NCI-H510A (cell line): ENCODE measurements at regions not wholly inside any gene's neighbourhood (a gene's known extent, or its start where the extent isn't known, plus 50 kb on each side); places are given as distances from the start of the nearest gene placed in this dataset.

ENCODE experiments used
- DNase-seq: peaks from one replicate; lab custom pipeline; 2025; lab: John Stamatoyannopoulos, UW

- no peak for DNase-seq
Measured at GRCh38 chr15:69530991-69531664, 78.5 kb downstream of the RPLP1 start.

- DNase-seq, result no peak
Measured at GRCh38 chr15:69531665-69532027, 79.0 kb downstream of the RPLP1 start.

GRCh38 chr15:69532066-69532465 is 79.4 kb downstream of the RPLP1 start:
- no peak for DNase-seq

- DNase-seq, result no peak
Measured at GRCh38 chr15:69532856-69533255, 80.2 kb downstream of the RPLP1 start.

- DNase-seq, result no peak
Measured at GRCh38 chr15:69533522-69533921, 80.9 kb downstream of the RPLP1 start.

- no peak for DNase-seq
Measured at GRCh38 chr15:69535101-69535638, 82.6 kb downstream of the RPLP1 start.

- no peak for DNase-seq
Measured at GRCh38 chr15:69535998-69536397, 83.4 kb downstream of the RPLP1 start.

- no peak for DNase-seq
Measured at GRCh38 chr15:69536726-69537512, 84.3 kb downstream of the RPLP1 start.

GRCh38 chr15:69537901-69538300 is 85.3 kb downstream of the RPLP1 start:
- no peak for DNase-seq

GRCh38 chr15:69538379-69538778 is 85.8 kb downstream of the RPLP1 start:
- no peak for DNase-seq

GRCh38 chr15:69539345-69539744 is 86.7 kb downstream of the RPLP1 start:
- no peak for DNase-seq

- no peak for DNase-seq
Measured at GRCh38 chr15:69540622-69541021, 88.0 kb downstream of the RPLP1 start.

GRCh38 chr15:69542028-69542427 is 89.4 kb downstream of the RPLP1 start:
- DNase-seq, result no peak

GRCh38 chr15:69543681-69544364 is 91.2 kb downstream of the RPLP1 start:
- DNase-seq, result no peak

- DNase-seq, result no peak
Measured at GRCh38 chr15:69544365-69545113, 91.9 kb downstream of the RPLP1 start.

GRCh38 chr15:69546182-69546581 is 93.6 kb downstream of the RPLP1 start:
- DNase-seq, result no peak

- no peak for DNase-seq
Measured at GRCh38 chr15:69548395-69549180, 96.0 kb downstream of the RPLP1 start.

- no peak for DNase-seq
Measured at GRCh38 chr15:69551391-69552056, 98.9 kb downstream of the RPLP1 start.

- no peak for DNase-seq
Measured at GRCh38 chr15:69552057-69552815, 99.6 kb downstream of the RPLP1 start.

- no peak for DNase-seq
Measured at GRCh38 chr15:69553686-69554085, 101.1 kb downstream of the RPLP1 start.
